GM12873 (cell line): ENCODE measurements at regions not wholly inside any gene's neighbourhood (a gene's known extent, or its start where the extent isn't known, plus 50 kb on each side); places are given as distances from the start of the nearest gene placed in this dataset.

Source experiments
- CTCF ChIP-seq: IDR thresholded peaks from 2 replicates; pipeline ENCODE4 v1.5.1; 2012; ENCODE audit warnings: low read depth, mild to moderate bottlenecking, moderate library complexity, low read length, control low read depth; ENCODE audit not compliant: insufficient read depth; ENCODE audit errors: missing control alignments

DNA sequence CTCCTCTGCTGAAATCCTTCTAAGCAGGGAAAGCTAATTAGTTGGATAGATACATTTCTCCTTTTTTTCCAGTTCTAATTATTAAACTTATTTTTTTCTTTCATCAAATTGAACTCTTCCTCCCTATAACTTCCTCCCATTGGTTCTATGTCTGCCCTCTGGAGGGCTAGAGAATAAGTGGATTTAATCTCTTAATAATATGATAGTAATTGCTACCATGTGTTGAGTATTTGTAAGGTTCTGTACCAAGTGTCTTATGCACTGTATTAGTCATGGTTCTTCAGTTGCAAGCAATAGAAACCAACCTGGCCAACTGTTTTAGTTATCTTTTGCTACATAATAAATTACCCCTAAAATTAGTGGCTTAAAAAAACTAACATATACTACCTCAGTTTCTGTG lies 190.5 kb upstream of the PLXNC1 start:
- no peak for TF ChIP-seq CTCF

DNA sequence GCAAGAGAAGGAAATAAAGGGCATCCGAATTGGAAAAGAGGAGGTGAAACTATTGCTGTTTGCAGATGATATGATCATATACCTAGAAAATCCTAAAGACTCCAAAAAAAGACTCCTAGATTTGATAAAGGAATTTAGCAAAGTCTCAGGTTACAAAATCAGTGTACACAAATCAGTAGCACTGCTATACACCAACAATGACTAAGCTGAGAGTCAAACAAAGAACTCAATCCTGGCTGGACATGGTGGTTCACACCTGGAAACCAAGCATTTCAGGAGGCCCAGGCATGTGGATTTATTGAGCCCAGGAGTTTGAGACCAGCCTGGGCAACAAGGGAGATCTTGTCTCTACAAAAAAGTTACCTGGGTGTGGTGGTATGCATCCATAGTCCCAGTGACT lies 188.7 kb upstream of the PLXNC1 start:
- no peak for TF ChIP-seq CTCF

DNA sequence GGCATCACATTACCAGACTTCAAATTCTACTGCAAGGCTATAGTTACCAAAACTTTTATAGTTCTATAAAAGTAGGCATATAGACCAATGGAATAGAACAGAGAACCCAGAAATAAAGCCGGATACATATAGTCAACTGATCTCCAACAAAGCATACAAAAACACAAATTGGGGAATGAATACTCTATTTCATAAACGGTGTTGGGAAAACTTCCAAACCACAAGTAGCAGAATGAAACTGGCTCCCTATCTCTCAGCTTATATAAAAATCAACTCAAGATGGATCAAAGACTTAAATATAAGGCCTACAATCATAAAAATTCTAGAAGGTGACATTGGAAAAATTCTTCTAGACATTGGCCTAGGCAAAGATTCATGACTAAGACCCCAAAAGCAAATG lies 187.9 kb upstream of the PLXNC1 start:
- TF ChIP-seq CTCF: no peak

GRCh38 chr12:93962336-93962735 lies 186.0 kb upstream of the PLXNC1 start:
- no peak for TF ChIP-seq CTCF

GRCh38 chr12:93964936-93965335 lies 183.4 kb upstream of the PLXNC1 start:
- TF ChIP-seq CTCF: no peak

DNA sequence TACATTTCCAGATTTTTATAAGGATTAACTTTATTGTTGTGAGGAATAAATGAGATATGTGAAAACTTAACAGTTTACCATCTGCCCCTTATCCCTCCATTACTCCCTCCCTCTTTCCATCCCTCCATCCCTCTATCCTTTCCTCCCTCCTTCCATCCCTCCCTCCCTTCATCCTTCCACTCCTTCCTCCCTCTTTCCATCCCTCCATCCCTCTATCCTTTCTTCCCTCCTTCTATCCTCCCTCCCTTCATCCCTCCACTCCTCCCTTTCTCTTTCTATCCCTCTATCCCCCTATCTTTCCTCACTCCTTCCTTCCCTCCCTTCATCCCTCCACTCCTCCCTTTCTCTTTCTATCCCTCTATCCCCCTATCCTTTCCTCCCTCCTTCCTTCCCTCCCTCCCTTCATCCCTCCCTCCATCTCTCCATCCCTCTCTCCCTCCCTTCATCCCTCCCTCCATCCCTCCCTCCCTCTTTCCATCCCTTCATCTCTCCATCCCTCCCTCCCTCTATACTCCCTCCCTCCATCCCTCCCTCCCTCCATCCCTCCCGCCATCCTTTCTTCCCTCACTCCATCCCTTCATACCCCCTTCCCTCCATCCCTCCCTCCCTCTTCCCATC lies 181.8 kb upstream of the PLXNC1 start:
- no peak for TF ChIP-seq CTCF

DNA sequence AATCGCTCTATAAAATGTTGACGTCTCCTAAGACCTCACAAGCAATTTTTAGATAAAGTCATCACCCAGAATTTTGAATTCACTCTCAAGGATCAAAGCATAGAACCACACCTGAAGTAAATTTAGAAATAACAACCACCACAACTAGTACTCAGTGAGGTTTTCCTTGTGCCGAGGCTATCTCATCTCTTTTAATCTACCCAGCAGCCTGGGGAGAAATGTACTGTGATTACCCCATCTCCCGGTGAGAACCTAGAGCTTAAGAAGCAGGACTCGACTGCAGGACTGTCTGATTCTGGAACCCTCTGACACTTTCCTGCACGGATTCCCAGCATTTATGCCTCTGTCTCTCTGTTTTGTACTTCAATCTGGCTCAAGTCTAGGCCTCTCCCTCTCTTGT lies 180.9 kb upstream of the PLXNC1 start:
- TF ChIP-seq CTCF: no peak
